CD4-positive, alpha-beta T cell treated with Interferon alpha-2 for 1 hour (primary cell): ENCODE measurements at regions not wholly inside any gene's neighbourhood (a gene's known extent, or its start where the extent isn't known, plus 50 kb on each side); places are given as distances from the start of the nearest gene placed in this dataset.
A peak's percentile ranks its signal among the peaks of the same experiment; 100 is the strongest.
"Not testable (repeated sequence)": the region's sequence is repeated elsewhere in the genome, so short reads cannot be mapped to it uniquely, and the experiment has no call there.

Source experiments
- DNase-seq, 2 donors: peaks; one replicate each; pipeline ENCODE4 v3.0.0-alpha.2; 2020 to 2022

GRCh38 chr21:14677013-14677412, 130.9 kb upstream of the SAMSN1 start:
- DNase-seq, result no peak

- peak; percentile 29 to 77 for DNase-seq
Measured at GRCh38 chr21:14675774-14676530, 129.8 kb upstream of the SAMSN1 start.

GRCh38 chr21:14673649-14674048, 127.5 kb upstream of the SAMSN1 start:
- no peak for DNase-seq

- DNase-seq, result no peak
Measured at GRCh38 chr21:14672466-14672865, 126.4 kb upstream of the SAMSN1 start.

- no peak for DNase-seq
Measured at GRCh38 chr21:14670409-14670808, 124.3 kb upstream of the SAMSN1 start.

- not testable (repeated sequence) for DNase-seq
Measured at GRCh38 chr21:14669092-14669491, 123.0 kb upstream of the SAMSN1 start.

- no peak for DNase-seq
Measured at GRCh38 chr21:14657241-14658008, 111.3 kb upstream of the SAMSN1 start.

- DNase-seq, result no peak
Measured at GRCh38 chr21:14646893-14647292, 100.8 kb upstream of the SAMSN1 start.

GRCh38 chr21:14645702-14646101, 99.6 kb upstream of the SAMSN1 start:
- DNase-seq, result no peak

- no peak for DNase-seq
Measured at GRCh38 chr21:14632359-14632758, 86.2 kb upstream of the SAMSN1 start.

- peak in 1 of 2 donors; percentile 45 for DNase-seq
Measured at GRCh38 chr21:14630556-14631069, 84.5 kb upstream of the SAMSN1 start.

- DNase-seq, result no peak
Measured at GRCh38 chr21:14629461-14629860, 83.3 kb upstream of the SAMSN1 start.

- not testable (repeated sequence) for DNase-seq
Measured at GRCh38 chr21:14623079-14623478, 77.0 kb upstream of the SAMSN1 start.

GRCh38 chr21:14620152-14620551, 74.0 kb upstream of the SAMSN1 start:
- no peak for DNase-seq

GRCh38 chr21:14617871-14618270, 71.8 kb upstream of the SAMSN1 start:
- DNase-seq, result no peak

- no peak for DNase-seq
Measured at GRCh38 chr21:14617040-14617393, 70.9 kb upstream of the SAMSN1 start.

GRCh38 chr21:14616380-14617039, 70.4 kb upstream of the SAMSN1 start:
- DNase-seq, result no peak

- no peak for DNase-seq
Measured at GRCh38 chr21:14615359-14615974, 69.4 kb upstream of the SAMSN1 start.

GRCh38 chr21:14614287-14614686, 68.2 kb upstream of the SAMSN1 start:
- DNase-seq, result no peak

GRCh38 chr21:14613486-14614224, 67.5 kb upstream of the SAMSN1 start:
- no peak for DNase-seq

GRCh38 chr21:14610119-14610518, 64.0 kb upstream of the SAMSN1 start:
- not testable (repeated sequence) for DNase-seq

GRCh38 chr21:14609274-14609673, 63.2 kb upstream of the SAMSN1 start:
- DNase-seq, result no peak
